Heart left ventricle (tissue), 13 donors: ENCODE measurements at regions not wholly inside any gene's neighbourhood (a gene's known extent, or its start where the extent isn't known, plus 50 kb on each side); places are given as distances from the start of the nearest gene placed in this dataset.

Experiments used
- CTCF ChIP-seq, 12 donors: fragments of 200-600 bp; sonication (generic) in 4 of 12; IDR thresholded peaks; one replicate each; pipeline versions ENCODE4 v1.5.0 to v1.8.0; 2018 to 2022; ENCODE audit warnings: antibody characterized with exemption in 12 of 12, mild to moderate bottlenecking in 5 of 12
- POLR2A ChIP-seq, 2 donors: fragments of 450-650 bp; IDR thresholded peaks; one replicate each; pipeline ENCODE4 v1.6.1; 2017; ENCODE audit warnings: antibody characterized with exemption in 2 of 2, mild to moderate bottlenecking in 2 of 2, moderate library complexity in 2 of 2
- donor health status: ischemic (EF 13 %, LVEDD 7.1; RV severe dilation, severe dysfunction).
- donor health status: DM: no; HTN: yes; CAD: no.
- donor health status: DM: no; HTN: no; CAD: no.
- donor health status: ischemic (EF 25% LVEDD 6.9; RV normal size, moderate dysfunction).
- donor health status: ischemic (EF 25% LVEDD 5.7; RV mildly dilated, moderate dysfunction).
- donor health status: ischemic (EF 35%, LVEDD 5.7; RV mildly dilated, moderate dysfunction).
- donor health status: nonischemic (EF 11% LVEDD 7.7; RV severe dilation, severe dysfunction).
- donor health status: DM: yes; HTN: yes; CAD: no.
- donor health status: PGD.
- donor health status: ischemic (EF 29% LVEDD 5.4; RV normal size, mild dysfunction).
- donor health status: nonischemic (EF 23%, LVEDD 6.1; RV moderate dilation, normal function).

- TF ChIP-seq CTCF (IDR thresholded peaks at IDR 0.05) (no peak), POLR2A (IDR thresholded peaks at IDR 0.05) (no peak)
Observed at GRCh38 chr2:2619995-2620394, 288.9 kb upstream of the MYT1L start.
